Tibial artery (tissue), 4 donors: ENCODE measurements at regions not wholly inside any gene's neighbourhood (a gene's known extent, or its start where the extent isn't known, plus 50 kb on each side); places are given as distances from the start of the nearest gene placed in this dataset.

Source experiments
- DNase-seq, 2 donors: peaks; one replicate each; pipeline ENCODE4 v3.0.0-alpha.2; 2019
- H3K27ac ChIP-seq, 2 donors: fragments of 200-600 bp; sonication (generic) in 1 of 2; 1 replicate in 1 of 2; 2 replicates in 1 of 2; pipeline ENCODE4 v1.5.1; 2018 to 2019; ENCODE audit warnings: mild to moderate bottlenecking in 1 of 2
- H3K27me3 ChIP-seq, 2 donors: fragments of 200-600 bp; sonication (generic) in 1 of 2; one replicate each; pipeline versions ENCODE4 v1.5.1 to v1.6.0; 2016 to 2019
- H3K36me3 ChIP-seq, 3 donors: fragments of 200-600 bp; sonication (generic) in 2 of 3; one replicate each; pipeline ENCODE4 v1.5.1; 2016 to 2019; ENCODE audit warnings: mild to moderate bottlenecking in 2 of 3
- H3K4me1 ChIP-seq, 4 donors: fragments of 200-600 bp; sonication (generic) in 2 of 4; 1 replicate in 3 of 4; 2 replicates in 1 of 4; pipeline ENCODE4 v1.5.1; 2016 to 2019
- H3K4me3 ChIP-seq, 2 donors: fragments of 200-600 bp; sonication (generic) in 1 of 2; 1 replicate in 1 of 2; 2 replicates in 1 of 2; pipeline ENCODE4 v1.5.1; 2018 to 2019; ENCODE audit warnings: mild to moderate bottlenecking in 2 of 2
- H3K9me3 ChIP-seq, 3 donors: fragments of 200-600 bp; sonication (generic) in 1 of 3; one replicate each; pipeline ENCODE4 v1.5.1; 2016 to 2019
- CTCF ChIP-seq, 2 experiments: fragments of 200-600 bp in 1 of 2; fragments of 450-650 bp in 1 of 2; IDR thresholded peaks; one replicate each; pipeline ENCODE4 v1.5.1; 2017 to 2019; ENCODE audit warnings: antibody characterized with exemption in 2 of 2, mild to moderate bottlenecking in 1 of 2, moderate library complexity in 1 of 2
- intact Hi-C: fragments of 100-400 bp; cut with DNase I; formaldehyde crosslinking; loops from one replicate; pipeline ENCODE4 v1.15.0; 2023; ENCODE audit warnings: low total_unique reads

- Histone ChIP-seq H3K4me3 (no peak overlapping the region), H3K9me3 (no peaks in the 10 kb centered on the region), H3K4me1 (no peaks in the 10 kb centered on the region)
Measured at GRCh38 chr3:4224331-4224730, 78.8 kb upstream of the SETMAR start.

GRCh38 chr3:4225005-4225471 is 78.1 kb upstream of the SETMAR start:
- no peak overlapping the region for H3K4me3 ChIP-seq
- no peak for DNase-seq
- H3K27me3 ChIP-seq, result no peaks in the 10 kb centered on the region
- H3K27ac ChIP-seq, result no peak overlapping the region
- TF ChIP-seq CTCF (IDR thresholded peaks at IDR 0.05), result no peak
- H3K9me3 ChIP-seq, result no peaks in the 10 kb centered on the region
- intact Hi-C loops, result no loop called here
- H3K4me1 ChIP-seq, result no peaks in the 10 kb centered on the region
- no peaks in the 10 kb centered on the region for H3K36me3 ChIP-seq

More at GRCh38 chr3:4224331-4224730, 78.8 kb upstream of the SETMAR start:
- Histone ChIP-seq H3K36me3 (no peaks in the 10 kb centered on the region), H3K27me3 (no peaks in the 10 kb centered on the region), H3K27ac (no peak overlapping the region)
- intact Hi-C loops, result no loop called here
- DNase-seq, result no peak
- no peak for TF ChIP-seq CTCF (IDR thresholded peaks at IDR 0.05)

- DNase-seq, result no peak
- no peak for TF ChIP-seq CTCF (IDR thresholded peaks at IDR 0.05)
- no peaks in the 10 kb centered on the region for H3K36me3 ChIP-seq
- H3K9me3 ChIP-seq, result no peaks in the 10 kb centered on the region
- H3K27me3 ChIP-seq, result no peaks in the 10 kb centered on the region
- no peak overlapping the region for H3K4me3 ChIP-seq
- H3K4me1 ChIP-seq, result no peaks in the 10 kb centered on the region
- H3K27ac ChIP-seq, result no peak overlapping the region
- intact Hi-C loops, result no loop called here
Measured at GRCh38 chr3:4228295-4228694, 74.9 kb upstream of the SETMAR start.

- Histone ChIP-seq H3K27ac (no peak overlapping the region), H3K27me3 (no peaks in the 10 kb centered on the region), H3K9me3 (no peaks in the 10 kb centered on the region), H3K4me3 (no peak overlapping the region), H3K36me3 (no peaks in the 10 kb centered on the region), H3K4me1 (no peaks in the 10 kb centered on the region)
- no peak for DNase-seq
- TF ChIP-seq CTCF (IDR thresholded peaks at IDR 0.05), result no peak
- intact Hi-C loops, result no loop called here
Measured at GRCh38 chr3:4231041-4231440, 72.1 kb upstream of the SETMAR start.

- no peak for DNase-seq
- no peak overlapping the region for H3K27ac ChIP-seq
- no peaks in the 10 kb centered on the region for H3K27me3 ChIP-seq
- H3K9me3 ChIP-seq, result peaks cover 0 to 4% (median 0%) of the 10 kb centered on the region in 3 donors
- H3K4me3 ChIP-seq, result no peak overlapping the region
- no peaks in the 10 kb centered on the region for H3K36me3 ChIP-seq
- TF ChIP-seq CTCF (IDR thresholded peaks at IDR 0.05), result no peak
- H3K4me1 ChIP-seq, result no peaks in the 10 kb centered on the region
- intact Hi-C loops, result no loop called here
Measured at GRCh38 chr3:4232798-4233197, 70.4 kb upstream of the SETMAR start.

- no peak for TF ChIP-seq CTCF (IDR thresholded peaks at IDR 0.05)
Measured at GRCh38 chr3:4233488-4233887, 69.7 kb upstream of the SETMAR start.

More at GRCh38 chr3:4233488-4233887, 69.7 kb upstream of the SETMAR start:
- Histone ChIP-seq H3K36me3 (no peaks in the 10 kb centered on the region), H3K27me3 (no peaks in the 10 kb centered on the region), H3K4me3 (no peak overlapping the region), H3K4me1 (no peaks in the 10 kb centered on the region), H3K9me3 (peaks cover 0 to 7% (median 0%) of the 10 kb centered on the region in 3 donors), H3K27ac (no peak overlapping the region)
- intact Hi-C loops, result no loop called here
- DNase-seq, result no peak
